Inflammatory macrophage (primary cell): ENCODE measurements at regions not wholly inside any gene's neighbourhood (a gene's known extent, or its start where the extent isn't known, plus 50 kb on each side); places are given as distances from the start of the nearest gene placed in this dataset.
"Not testable (repeated sequence)": the region's sequence is repeated elsewhere in the genome, so short reads cannot be mapped to it uniquely, and the experiment has no call there.

Source experiments
- DNase-seq, 2 donors: peaks; one replicate each; pipeline ENCODE4 v3.0.0-alpha.2; 2020 to 2022

DNA sequence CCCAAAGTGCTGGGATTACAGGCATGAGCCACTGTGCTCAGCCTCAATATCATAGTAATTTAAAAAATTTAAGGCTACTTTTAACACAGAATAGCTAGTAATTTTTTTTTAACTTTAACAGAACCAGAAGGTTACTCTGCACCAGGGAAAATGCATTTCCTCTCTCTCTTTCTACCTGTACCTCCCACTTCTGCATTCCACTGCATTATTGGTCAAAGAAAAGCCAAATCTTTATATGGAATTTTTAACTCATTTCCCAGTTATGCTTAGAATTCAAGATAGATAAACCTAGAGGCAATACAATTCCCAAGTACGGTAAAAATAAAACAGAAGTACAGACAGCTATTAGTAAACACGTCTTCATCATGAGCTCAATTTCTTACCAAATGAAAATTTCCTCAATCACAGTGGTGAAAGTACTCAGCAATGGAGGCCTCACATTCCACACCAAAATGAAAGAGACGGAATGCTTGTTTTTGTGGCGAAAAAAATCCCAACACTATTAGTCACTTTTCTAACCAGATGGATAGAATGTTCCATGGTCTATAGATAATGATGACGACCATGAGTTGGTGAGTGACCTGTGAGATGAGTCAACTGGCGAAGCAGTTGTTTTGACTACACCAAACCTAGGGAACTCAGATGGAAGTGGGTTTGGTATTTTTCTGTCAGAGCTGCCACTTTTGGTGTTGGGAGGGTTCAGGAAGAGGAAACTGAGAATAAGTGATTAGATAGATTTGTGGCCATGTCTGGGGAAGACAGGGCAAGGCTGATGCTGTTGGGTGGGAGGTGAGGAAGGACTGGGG lies 104.7 kb upstream of the SGK1 start:
- DNase-seq: peak; percentile 87 to 91

- DNase-seq: peak in 1 of 2 donors; percentile 2
Measured at GRCh38 chr6:134421501-134421900, 103.6 kb upstream of the SGK1 start.

DNA sequence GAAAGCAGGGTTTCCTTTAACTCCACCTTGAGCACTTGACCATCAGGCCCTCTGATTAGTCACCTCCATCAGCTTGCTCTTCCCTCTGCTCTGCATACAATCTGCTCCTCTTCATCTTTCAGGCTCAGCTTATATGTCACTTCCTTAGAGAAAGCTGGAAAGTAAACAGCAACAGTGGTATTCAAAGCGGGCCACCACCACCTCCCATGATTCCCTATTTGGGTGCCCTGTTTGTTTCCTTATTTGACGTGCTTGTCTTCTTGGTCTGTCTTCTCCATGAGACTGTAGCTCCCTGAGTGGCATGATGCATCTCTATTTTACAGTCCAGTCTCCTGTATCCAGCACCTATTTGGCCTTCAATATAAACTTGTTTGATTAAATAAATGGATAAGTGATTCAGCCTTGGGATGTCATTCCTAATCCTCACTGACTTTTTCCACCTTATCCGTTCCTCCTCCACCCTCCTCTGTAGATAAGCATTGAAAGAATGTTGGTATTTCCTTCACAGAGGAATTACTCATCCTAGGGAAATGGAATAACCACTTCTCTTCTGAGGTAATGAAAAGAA lies 102.8 kb upstream of the SGK1 start:
- peak; percentile 62 to 80 for DNase-seq

- DNase-seq: no peak
Measured at GRCh38 chr6:134419716-134420115, 101.8 kb upstream of the SGK1 start.

GRCh38 chr6:134416418-134417154 lies 98.7 kb upstream of the SGK1 start:
- DNase-seq: peak; percentile 75 to 81

GRCh38 chr6:134415656-134416055 lies 97.7 kb upstream of the SGK1 start:
- DNase-seq: no peak

DNA sequence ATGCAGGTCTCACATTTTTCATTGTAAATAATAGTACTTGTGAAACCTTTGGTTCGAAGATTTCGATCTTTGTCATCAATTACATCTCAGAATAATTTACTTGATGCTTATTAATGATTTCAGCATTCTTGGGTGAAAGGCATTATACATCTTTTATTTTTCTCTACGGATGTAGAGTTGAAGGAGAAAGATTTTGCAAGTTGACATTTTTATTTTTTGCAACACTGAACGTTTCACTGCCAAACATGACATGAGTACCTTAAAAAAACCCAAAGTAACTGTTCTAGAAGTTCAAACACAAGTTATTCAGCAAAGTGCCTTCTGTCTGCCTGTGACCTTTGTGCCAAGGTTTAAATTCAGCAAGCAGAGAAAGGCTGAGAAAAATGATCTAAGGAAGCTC lies 97.3 kb upstream of the SGK1 start:
- no peak for DNase-seq

DNA sequence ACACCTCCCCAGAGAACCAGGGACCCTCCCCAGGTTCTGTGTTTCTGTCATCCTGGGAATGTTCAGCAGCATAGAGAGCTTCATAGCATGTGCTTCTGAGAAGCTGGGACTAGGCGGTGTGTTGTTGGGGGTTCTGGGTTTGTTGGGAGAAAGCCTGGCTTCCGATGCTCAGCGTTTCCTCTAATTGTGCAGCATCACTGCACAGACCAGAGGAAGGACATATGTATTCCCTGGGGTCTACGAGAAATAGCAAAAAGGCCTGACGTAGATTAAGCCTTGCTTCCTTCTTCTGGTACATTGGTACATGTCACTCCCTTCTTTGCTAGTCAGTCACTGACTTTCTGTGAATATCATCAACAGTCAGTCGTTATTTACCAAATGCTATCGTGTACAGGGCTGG lies 96.9 kb upstream of the SGK1 start:
- DNase-seq: no peak

GRCh38 chr6:134413241-134413643 lies 95.3 kb upstream of the SGK1 start:
- DNase-seq: peak; percentile 92 to 98

DNA sequence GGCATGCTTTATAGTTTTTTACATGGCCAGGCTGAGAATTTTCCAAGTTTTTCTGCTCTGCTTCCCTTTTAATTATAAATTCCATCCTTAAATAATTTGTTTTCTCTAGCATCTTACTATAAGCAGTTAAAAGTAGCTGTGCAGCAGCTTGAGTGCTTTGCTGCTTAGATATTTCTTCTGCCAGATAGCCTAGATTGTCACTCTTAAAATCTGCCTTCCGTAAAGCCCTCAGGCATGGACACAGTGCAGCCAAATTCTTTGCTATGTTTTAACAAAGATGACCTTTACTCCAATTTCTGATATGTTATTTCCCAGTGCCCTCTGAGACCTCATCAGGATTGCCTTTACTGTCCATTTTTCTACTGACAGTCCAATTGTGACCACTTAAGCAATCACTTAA lies 92.6 kb upstream of the SGK1 start:
- DNase-seq: no peak

DNA sequence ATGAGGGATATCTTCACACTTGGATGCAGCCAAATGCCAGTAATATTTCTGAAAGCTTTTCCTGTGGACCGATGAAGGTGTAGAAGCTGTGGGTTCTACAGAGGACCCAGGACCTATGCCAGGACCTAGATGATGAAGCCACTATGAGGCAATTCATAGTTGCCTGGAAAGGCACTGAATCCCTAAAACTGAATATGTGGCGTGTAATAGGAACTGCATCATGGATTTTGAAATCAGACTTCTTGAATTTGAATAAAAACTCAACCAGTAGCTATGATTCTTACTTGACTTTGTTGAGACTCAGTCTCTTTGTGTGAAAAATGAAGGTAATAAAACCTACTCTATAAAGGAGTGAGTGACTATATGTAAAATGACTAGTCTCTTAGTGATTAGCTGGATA lies 89.9 kb upstream of the SGK1 start:
- DNase-seq: peak; percentile 49 to 65

GRCh38 chr6:134406311-134406710 lies 88.4 kb upstream of the SGK1 start:
- no peak for DNase-seq

- no peak for DNase-seq
Measured at GRCh38 chr6:134405386-134406087, 87.6 kb upstream of the SGK1 start.

DNA sequence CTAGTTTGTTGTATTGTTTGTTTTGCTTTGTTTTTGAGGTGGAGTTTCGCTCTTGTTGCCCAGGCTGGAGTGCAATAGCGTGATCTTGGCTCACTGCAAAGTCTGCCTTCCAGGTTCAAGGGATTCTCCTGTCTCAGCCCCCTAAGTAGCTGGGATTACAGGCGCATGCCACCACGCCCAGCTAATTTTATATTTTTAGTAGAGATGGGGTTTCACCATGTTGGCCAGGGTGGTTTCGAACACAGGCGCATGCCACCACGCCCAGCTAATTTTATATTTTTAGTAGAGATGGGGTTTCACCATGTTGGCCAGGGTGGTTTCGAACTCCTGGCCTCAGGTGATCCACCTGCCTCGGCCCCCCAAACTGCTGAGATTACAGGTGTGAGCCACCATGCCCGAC lies 85.4 kb upstream of the SGK1 start:
- not testable (repeated sequence) for DNase-seq

- no peak for DNase-seq
Measured at GRCh38 chr6:134402372-134402984, 84.6 kb upstream of the SGK1 start.

- no peak for DNase-seq
Measured at GRCh38 chr6:134400941-134401340, 83.0 kb upstream of the SGK1 start.

DNA sequence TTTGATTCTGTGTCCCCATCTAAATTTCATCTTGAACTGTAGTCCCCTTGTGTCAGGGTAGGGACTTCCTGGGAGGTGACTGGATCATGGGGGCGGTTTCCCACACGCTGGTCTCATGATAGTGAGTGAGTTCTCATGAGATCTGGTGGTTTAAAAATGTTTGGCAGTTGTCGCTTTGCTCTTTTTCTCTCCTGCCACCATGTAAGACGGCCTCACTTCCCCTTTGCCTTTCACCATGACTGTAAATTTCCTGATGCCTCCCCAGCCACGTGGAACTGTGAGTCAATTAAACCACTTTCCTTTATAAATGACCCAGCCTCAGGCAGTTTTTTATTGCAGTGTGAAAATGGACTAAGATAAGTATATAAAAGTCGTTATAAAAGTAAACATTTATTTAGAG lies 80.5 kb upstream of the SGK1 start:
- DNase-seq: peak; percentile 98 to 99

- DNase-seq: no peak
Measured at GRCh38 chr6:134397676-134398075, 79.8 kb upstream of the SGK1 start.

DNA sequence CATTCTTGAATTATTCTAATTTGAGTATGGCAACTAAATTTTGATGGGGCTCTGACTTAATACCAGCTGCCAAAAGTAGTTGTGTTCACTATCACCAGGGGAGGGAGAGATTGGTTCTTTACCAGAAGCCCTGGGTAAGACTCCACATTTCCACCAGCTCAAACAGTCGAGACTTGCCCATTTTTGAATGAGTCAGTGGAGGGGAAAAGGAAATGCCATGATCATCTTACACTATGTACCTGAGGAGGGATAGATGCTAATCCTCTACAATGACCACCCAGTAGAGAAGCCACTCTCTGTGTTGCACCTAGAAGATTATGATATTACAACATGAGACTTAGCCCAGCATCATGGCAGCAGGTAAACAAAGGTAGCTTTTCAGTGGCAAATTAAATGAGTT lies 77.0 kb upstream of the SGK1 start:
- DNase-seq: no peak

DNA sequence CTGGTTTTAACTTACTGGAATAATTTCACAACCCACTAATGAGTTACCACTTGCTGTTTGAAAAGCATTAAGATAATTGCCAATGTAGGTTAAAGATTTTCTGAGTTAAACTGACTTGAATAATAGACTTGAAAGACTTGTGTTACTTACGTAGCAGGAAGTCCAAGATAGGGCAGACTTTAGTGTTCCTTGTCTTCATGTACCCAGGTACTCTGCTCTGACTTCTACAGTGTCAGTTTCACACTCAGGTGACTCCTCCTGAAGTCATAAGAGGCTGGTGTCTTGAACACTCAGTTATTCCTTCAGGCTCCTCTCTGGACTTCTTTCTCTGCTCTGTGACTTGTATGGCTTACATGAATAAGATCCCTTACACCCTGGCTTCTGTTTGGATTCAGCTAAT lies 76.3 kb upstream of the SGK1 start:
- no peak for DNase-seq

DNA sequence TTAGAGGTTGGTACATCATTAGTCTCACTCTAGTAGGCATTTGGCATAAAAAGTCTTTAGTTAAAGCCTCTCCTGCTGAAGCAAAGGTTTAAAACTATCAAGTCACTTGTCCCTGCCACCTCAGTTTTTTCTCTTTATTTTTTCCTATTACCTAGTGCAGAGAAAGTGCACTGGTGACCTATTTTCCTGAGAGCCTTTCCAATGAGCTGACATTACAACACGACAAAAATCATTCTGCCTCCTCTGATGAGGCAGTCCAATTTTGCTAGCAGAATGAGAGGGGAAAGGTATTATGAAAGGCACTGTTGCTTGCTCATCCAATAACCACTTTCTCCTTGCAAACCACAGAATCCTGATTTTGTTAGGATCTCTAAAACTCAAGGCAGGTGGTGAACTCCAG lies 73.3 kb upstream of the SGK1 start:
- DNase-seq: no peak

- DNase-seq: no peak
Measured at GRCh38 chr6:134389658-134390057, 71.7 kb upstream of the SGK1 start.

- DNase-seq: peak; percentile 96
Measured at GRCh38 chr6:134389129-134389528, 71.2 kb upstream of the SGK1 start.
